ENCODE measurements at regions not wholly inside any gene's neighbourhood (a gene's known extent, or its start where the extent isn't known, plus 50 kb on each side); places are given as distances from the start of the nearest gene placed in this dataset.
A peak's percentile ranks its signal among the peaks of the same experiment; 100 is the strongest.

- Histone ChIP-seq H3K4ac (replicated peaks; ENCODE audit: insufficient read length, low read depth, low read length) (no peak overlapping the region), H3K18ac (ENCODE audit: extremely low read depth, low read length) (no peak overlapping the region), H2BK20ac (ENCODE audit: low read length) (no peak overlapping the region), H3K79me2 (ENCODE audit: control insufficient read depth in 1 of 2, insufficient read depth in 2 of 2, low read length in 2 of 2) (no peaks in the 10 kb centered on the region), H3K23me2 (ENCODE audit: low read depth, low read length) (no peaks in the 10 kb centered on the region), H3K23ac (ENCODE audit: insufficient read length) (no peak overlapping the region), H4K91ac (replicated peaks; ENCODE audit: insufficient read length, low read length) (no peak overlapping the region), H3K36me3 (ENCODE audit: control insufficient read depth in 2 of 4, insufficient read depth in 4 of 4, low read length in 3 of 4) (no peaks in the 10 kb centered on the region), H3K9me3 (ENCODE audit: insufficient read depth in 2 of 2, low read depth in 1 of 2, low read length in 1 of 2) (no peaks in the 10 kb centered on the region), H3K4me1 (replicated peaks in 1 of 4; ENCODE audit: control insufficient read depth in 3 of 4, insufficient read depth in 4 of 4, low read length in 3 of 4) (no peaks in the 10 kb centered on the region), H2BK5ac (ENCODE audit: low read depth, low read length) (no peak overlapping the region), H3K27me3 (replicated peaks in 1 of 4; ENCODE audit: control insufficient read depth in 3 of 4, extremely low read depth in 1 of 4, insufficient read depth in 3 of 4, low read length in 3 of 4) (no peaks in the 10 kb centered on the region), H2BK120ac (replicated peaks; ENCODE audit: low read depth, low read length) (no peak overlapping the region), H3K4me2 (ENCODE audit: insufficient read depth in 1 of 2, low read depth in 2 of 2, low read length in 2 of 2) (no peak overlapping the region), H3K27ac (ENCODE audit: low read depth, low read length) (no peak overlapping the region), H3K4me3 (ENCODE audit: extremely low read depth in 1 of 4, insufficient read depth in 2 of 4, low read depth in 3 of 4, low read length in 4 of 4) (no peak overlapping the region), H2AK5ac (ENCODE audit: low read depth, low read length) (no peak overlapping the region), H2BK15ac (ENCODE audit: low read length) (no peak overlapping the region), H3K9ac (replicated peaks in 1 of 4; ENCODE audit: extremely low read depth in 1 of 4, low read depth in 3 of 4, low read length in 3 of 4) (no peak overlapping the region), H3K79me1 (ENCODE audit: low read depth, low read length) (no peaks in the 10 kb centered on the region), H2BK12ac (ENCODE audit: low read depth, low read length) (no peak overlapping the region), H3K14ac (ENCODE audit: insufficient read length) (no peak overlapping the region), H4K5ac (ENCODE audit: insufficient read length, low read depth, low read length) (no peak overlapping the region), H3K56ac (replicated peaks; ENCODE audit: insufficient read length, low read depth, low read length) (no peak overlapping the region), H4K20me1 (replicated peaks in 1 of 2; ENCODE audit: control insufficient read depth in 1 of 2, insufficient read depth in 2 of 2, low read length in 2 of 2) (no peaks in the 10 kb centered on the region), H2AFZ (ENCODE audit: low read length) (peak overlapping the region; percentile 32; the same call in 1 of the 2 replicates), H4K8ac (ENCODE audit: extremely low read depth, insufficient read depth, low read length) (no peak overlapping the region)
- FAIRE-seq (no peak), DNase-seq (ENCODE audit: low read depth in 1 of 2, low spot score in 2 of 2) (no peak)
- WGBS, 2 experiments (ENCODE audit: extremely low coverage in 1 of 2, insufficient coverage in 1 of 2, insufficient read length in 1 of 2, insufficient replicate concordance in 2 of 2, low coverage in 1 of 2, low lambda C conversion rate in 2 of 2, missing lambda C conversion rate in 1 of 2): 91% methylated on average over 5 of the region's 5 CpGs; no CpG with 5 or more reads in 1 of the 2 experiments
- POLR2A ChIA-PET (ENCODE audit: partially characterized antibody): no interaction called here
- TF ChIP-seq SRF (IDR thresholded peaks at IDR 0.05; ENCODE audit: low read depth, low read length): no peak
- TF ChIP-seq, protein P1, sequence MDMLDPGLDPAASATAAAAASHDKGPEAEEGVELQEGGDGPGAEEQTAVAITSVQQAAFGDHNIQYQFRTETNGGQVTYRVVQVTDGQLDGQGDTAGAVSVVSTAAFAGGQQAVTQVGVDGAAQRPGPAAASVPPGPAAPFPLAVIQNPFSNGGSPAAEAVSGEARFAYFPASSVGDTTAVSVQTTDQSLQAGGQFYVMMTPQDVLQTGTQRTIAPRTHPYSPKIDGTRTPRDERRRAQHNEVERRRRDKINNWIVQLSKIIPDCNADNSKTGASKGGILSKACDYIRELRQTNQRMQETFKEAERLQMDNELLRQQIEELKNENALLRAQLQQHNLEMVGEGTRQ (IDR thresholded peaks at IDR 0.05; ENCODE audit: low read length): no peak
- no peak for TF ChIP-seq MAFK (IDR thresholded peaks at IDR 0.05; ENCODE audit: low read depth, low read length)
- TF ChIP-seq BACH1 (IDR thresholded peaks at IDR 0.05; ENCODE audit: low read length): no peak
- CTCF ChIA-PET (ENCODE audit: partially characterized antibody): interaction anchor here (0.9 kb wide), 1 partner anchor 120 kb away, joined by 3 read pairs; no protein-coding TSS in a partner anchor
These were observed 113.7 kb upstream of the HAPLN1 start for GRCh38 chr5:83834306-83834705.
